K562 (cell line): ENCODE measurements at regions not wholly inside any gene's neighbourhood (a gene's known extent, or its start where the extent isn't known, plus 50 kb on each side); places are given as distances from the start of the nearest gene placed in this dataset.

Experiments used
- ATAC-seq: fragments of 200-7000 bp; cut with Tn5 transposase; 3 replicates; pipeline ENCODE4 v1.9.1; 2020; ENCODE audit warnings: moderate library complexity
- BruUV-seq: library from RNA; stranded (reverse); fragments of 400-500 nt; replicated peaks from 2 replicates; lab custom pipeline; 2021; lab: Mats Ljungman, UMichigan
- CTCF ChIA-PET: fragments of 300-600 bp; formaldehyde crosslinking; extraction: SDS; loops from one replicate; lab custom pipeline; 2021; ENCODE audit warnings: low intra/inter-chr PET ratio; lab: Yijun Ruan, JAX
- POLR2A ChIA-PET: fragments of 300-600, 350-650 bp; sonication (Branson Sonifier 250); formaldehyde crosslinking; extraction: SDS; loops from one replicate; lab custom pipeline; 2021; ENCODE audit warnings: antibody characterized with exemption, inconsistent platforms; lab: Yijun Ruan, JAX
- DNase-seq, 4 experiments: peaks; one replicate each; pipeline versions ENCODE4 v3.0.0 to v3.0.0-alpha.2; 2011 to 2018; ENCODE audit warnings: low spot score in 3 of 4, mixed read lengths in 3 of 4; ENCODE audit errors: extremely low read depth in 1 of 4
- FAIRE-seq: peaks from 2 replicates; lab custom pipeline; 2011; peaks lifted over from hg19 to GRCh38; lab: Jason Lieb, UNC
- H2AFZ ChIP-seq: 2 replicates; pipeline ENCODE4 v1.6.0; 2011; ENCODE audit warnings: low read depth, low read length, control low read depth, inconsistent platforms
- H3K27ac ChIP-seq: fragments of 200-600 bp; 3 replicates; pipeline ENCODE4 v1.8.0; 2011; ENCODE audit warnings: low read depth, mild to moderate bottlenecking, control low read depth, inconsistent platforms, low read length, moderate library complexity, mixed read lengths; ENCODE audit errors: extremely low read depth
- H3K27me3 ChIP-seq, 2 experiments: fragments of 300-600 bp in 1 of 2; 2 replicates in 1 of 2; 3 replicates in 1 of 2; pipeline versions ENCODE4 v1.6.0 to v1.8.0; 2011; ENCODE audit warnings: inconsistent platforms in 2 of 2, low read length in 2 of 2, mild to moderate bottlenecking in 1 of 2, mixed read lengths in 1 of 2, moderate library complexity in 1 of 2; ENCODE audit not compliant: control insufficient read depth in 2 of 2, insufficient read depth in 2 of 2
- H3K36me3 ChIP-seq: fragments of 300-600 bp; 3 replicates; pipeline ENCODE4 v1.8.0; 2011; ENCODE audit warnings: mild to moderate bottlenecking, low read length, inconsistent platforms; ENCODE audit not compliant: control insufficient read depth, insufficient read depth
- H3K4me1 ChIP-seq, 2 experiments: fragments of 200-600 bp in 1 of 2; replicated peaks in 1 of 2; 2 replicates in 1 of 2; 3 replicates in 1 of 2; pipeline versions ENCODE4 v1.5.1 to v1.8.0; 2011; ENCODE audit warnings: inconsistent platforms in 2 of 2, low read length in 2 of 2, mild to moderate bottlenecking in 1 of 2, mixed read lengths in 1 of 2, moderate library complexity in 1 of 2; ENCODE audit not compliant: control insufficient read depth in 2 of 2, insufficient read depth in 2 of 2
- H3K4me2 ChIP-seq: 2 replicates; pipeline ENCODE4 v1.6.1; 2011; ENCODE audit warnings: low read length, control low read depth, inconsistent platforms, mixed read lengths; ENCODE audit not compliant: insufficient read depth
- H3K4me3 ChIP-seq: fragments of 200-600 bp; sonication (generic), shearing (Covaris generic); 2 replicates; pipeline ENCODE4 v1.5.1; 2016; ENCODE audit warnings: control low read depth, inconsistent platforms
- H3K79me2 ChIP-seq: fragments of 200-600 bp; 3 replicates; pipeline ENCODE4 v1.8.0; 2011; ENCODE audit warnings: low read length, inconsistent platforms; ENCODE audit not compliant: control insufficient read depth, insufficient read depth
- H3K9ac ChIP-seq, 2 experiments: 2 replicates each; pipeline versions ENCODE4 v1.6.0 to v1.6.1; 2011; ENCODE audit warnings: low read depth in 2 of 2, low read length in 2 of 2, control low read depth in 1 of 2, inconsistent platforms in 1 of 2, mild to moderate bottlenecking in 1 of 2, mixed read lengths in 1 of 2; ENCODE audit not compliant: insufficient read depth in 1 of 2
- H3K9me1 ChIP-seq: one replicate; pipeline ENCODE4 v1.6.0; 2011; ENCODE audit warnings: inconsistent platforms, mild to moderate bottlenecking, low read length, moderate library complexity; ENCODE audit not compliant: control insufficient read depth, insufficient read depth
- H3K9me3 ChIP-seq: replicated peaks from 2 replicates; pipeline ENCODE4 v1.5.1; 2011; ENCODE audit warnings: low read depth, low read length, inconsistent platforms; ENCODE audit not compliant: control insufficient read depth, insufficient read depth
- H4K20me1 ChIP-seq: replicated peaks from 2 replicates; pipeline ENCODE4 v1.6.1; 2011; ENCODE audit warnings: low read length, inconsistent platforms, mixed read lengths; ENCODE audit not compliant: control insufficient read depth, insufficient read depth
- ETS2 ChIP-seq: IDR thresholded peaks from 2 replicates; pipeline ENCODE4 v1.6.1; 2016; ENCODE audit warnings: borderline replicate concordance, missing genetic modification characterization, mild to moderate bottlenecking, moderate library complexity, missing compliant biosample characterization; ENCODE audit not compliant: poor library complexity, severe bottlenecking
- TRIM24 ChIP-seq, 2 experiments: fragments of 450-650 bp; IDR thresholded peaks; 2 replicates each; pipeline ENCODE4 v1.6.1; 2016
- WGBS: fragments of 100-300 bp; shearing (Covaris generic); methylation state at CpG from one replicate; pipeline ENCODE4 v1.1.6; 2016; ENCODE audit warnings: low coverage, mixed read lengths; ENCODE audit not compliant: insufficient coverage; ENCODE audit errors: missing lambda C conversion rate; 5-methylcytosine and 5-hydroxymethylcytosine counted together
- in situ Hi-C: fragments of 300-500 bp; cut with MboI; formaldehyde crosslinking; loops from 4 replicates; pipeline ENCODE4 v1.15.0; 2018; ENCODE audit warnings: inconsistent platforms, mixed read lengths
- intact Hi-C: fragments of 100-400 bp; cut with micrococcal nuclease; formaldehyde crosslinking; loops from 2 replicates; pipeline ENCODE4 v1.14.2; 2022
- TF ChIP-seq, protein P1 (sequence below): fragments of 450-650 bp; IDR thresholded peaks from 2 replicates; pipeline ENCODE4 v1.7.1; 2018; ENCODE audit warnings: mild to moderate bottlenecking, low read depth; ENCODE audit not compliant: partially characterized antibody
- TF ChIP-seq, protein P2 (sequence below): fragments of 250-450 bp; sonication (Bioruptor Pico); IDR thresholded peaks from 2 replicates; pipeline ENCODE4 v1.5.0; 2020; ENCODE audit warnings: mild to moderate bottlenecking, borderline replicate concordance
- TF ChIP-seq, protein P3 (sequence below): fragments of 450-650 bp; IDR thresholded peaks from 2 replicates; pipeline ENCODE4 v1.6.1; 2018; ENCODE audit warnings: mild to moderate bottlenecking, low read depth; ENCODE audit not compliant: partially characterized antibody
- TF ChIP-seq, protein P4 (sequence below): sonication (generic); formaldehyde crosslinking; IDR thresholded peaks from 2 replicates; pipeline ENCODE4 v1.5.0; 2020; ENCODE audit warnings: missing genetic modification reagents
- TF ChIP-seq, protein P5 (sequence below): sonication (generic); formaldehyde crosslinking; IDR thresholded peaks from 2 replicates; pipeline ENCODE4 v1.8.1; 2023; ENCODE audit warnings: mild to moderate bottlenecking, missing genetic modification reagents

DNA sequence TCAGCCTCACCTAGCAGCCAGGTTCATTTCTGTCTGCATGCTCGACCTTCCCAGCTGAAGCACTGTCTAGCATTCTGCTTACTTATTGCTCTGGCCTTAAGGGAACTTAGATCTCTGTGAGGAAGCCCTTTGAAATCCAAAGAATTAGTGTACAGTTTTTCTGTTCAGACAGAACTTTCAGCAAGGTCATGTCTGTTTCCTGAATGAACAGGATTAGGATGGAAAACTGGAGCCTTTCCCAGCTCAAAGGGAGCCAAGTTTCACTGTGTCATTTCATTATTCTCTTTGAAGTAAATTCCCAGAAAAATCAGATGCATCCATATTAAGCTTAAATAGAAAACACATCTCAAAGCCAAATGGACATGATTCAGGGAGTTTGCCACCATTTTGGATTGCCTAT lies 457.3 kb upstream of the KCNMB2 start (continued):
- TF ChIP-seq, protein P1, sequence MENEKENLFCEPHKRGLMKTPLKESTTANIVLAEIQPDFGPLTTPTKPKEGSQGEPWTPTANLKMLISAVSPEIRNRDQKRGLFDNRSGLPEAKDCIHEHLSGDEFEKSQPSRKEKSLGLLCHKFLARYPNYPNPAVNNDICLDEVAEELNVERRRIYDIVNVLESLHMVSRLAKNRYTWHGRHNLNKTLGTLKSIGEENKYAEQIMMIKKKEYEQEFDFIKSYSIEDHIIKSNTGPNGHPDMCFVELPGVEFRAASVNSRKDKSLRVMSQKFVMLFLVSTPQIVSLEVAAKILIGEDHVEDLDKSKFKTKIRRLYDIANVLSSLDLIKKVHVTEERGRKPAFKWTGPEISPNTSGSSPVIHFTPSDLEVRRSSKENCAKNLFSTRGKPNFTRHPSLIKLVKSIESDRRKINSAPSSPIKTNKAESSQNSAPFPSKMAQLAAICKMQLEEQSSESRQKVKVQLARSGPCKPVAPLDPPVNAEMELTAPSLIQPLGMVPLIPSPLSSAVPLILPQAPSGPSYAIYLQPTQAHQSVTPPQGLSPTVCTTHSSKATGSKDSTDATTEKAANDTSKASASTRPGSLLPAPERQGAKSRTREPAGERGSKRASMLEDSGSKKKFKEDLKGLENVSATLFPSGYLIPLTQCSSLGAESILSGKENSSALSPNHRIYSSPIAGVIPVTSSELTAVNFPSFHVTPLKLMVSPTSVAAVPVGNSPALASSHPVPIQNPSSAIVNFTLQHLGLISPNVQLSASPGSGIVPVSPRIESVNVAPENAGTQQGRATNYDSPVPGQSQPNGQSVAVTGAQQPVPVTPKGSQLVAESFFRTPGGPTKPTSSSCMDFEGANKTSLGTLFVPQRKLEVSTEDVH = no peak

DNA sequence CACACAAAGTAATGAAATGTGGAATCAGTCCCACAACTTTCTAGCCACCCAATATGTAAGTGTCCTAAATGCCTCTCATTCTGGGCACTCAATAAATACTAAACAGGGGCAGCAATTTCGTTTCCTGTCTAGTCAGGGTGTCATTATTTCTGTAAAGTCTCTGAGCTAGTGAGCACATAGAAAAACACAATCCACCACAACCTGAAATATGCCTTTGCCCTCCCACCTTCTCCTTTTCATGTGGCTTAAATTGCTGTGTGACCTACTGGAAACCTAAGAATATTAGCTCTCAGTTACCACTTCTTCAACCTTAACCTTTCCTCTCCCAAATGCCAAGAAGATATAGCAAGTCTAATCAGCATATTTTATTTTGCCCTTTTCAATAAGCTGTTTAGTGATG lies 456.3 kb upstream of the KCNMB2 start:
- Histone ChIP-seq H3K79me2 (no peaks in the 10 kb centered on the region), H3K27me3 (no peaks in the 10 kb centered on the region), H3K4me2 (no peak overlapping the region), H3K9ac (no peak overlapping the region), H3K36me3 (no peaks in the 10 kb centered on the region), H3K4me1 (peaks cover 0 to 3% of the 10 kb centered on the region in 2 experiments; a peak in 2 of 5 replicates), H2AFZ (no peak overlapping the region), H3K27ac (no peak overlapping the region), H4K20me1 (no peaks in the 10 kb centered on the region), H3K9me1 (no peaks in the 10 kb centered on the region), H3K4me3 (no peak overlapping the region), H3K9me3 (no peaks in the 10 kb centered on the region)
- in situ Hi-C loops (no loop called here), intact Hi-C loops (loop anchor here (10.0 kb wide), 1 partner anchor 245 kb away; no protein-coding TSS in a partner anchor)
- ATAC-seq (no peak), FAIRE-seq (no peak), DNase-seq (no peak)
- no TSS peak for BruUV-seq
- POLR2A ChIA-PET = no interaction called here
- WGBS = 0% methylated on average over 1 of the region's 1 CpG
- CTCF ChIA-PET = no interaction called here
- TF ChIP-seq, protein P2, sequence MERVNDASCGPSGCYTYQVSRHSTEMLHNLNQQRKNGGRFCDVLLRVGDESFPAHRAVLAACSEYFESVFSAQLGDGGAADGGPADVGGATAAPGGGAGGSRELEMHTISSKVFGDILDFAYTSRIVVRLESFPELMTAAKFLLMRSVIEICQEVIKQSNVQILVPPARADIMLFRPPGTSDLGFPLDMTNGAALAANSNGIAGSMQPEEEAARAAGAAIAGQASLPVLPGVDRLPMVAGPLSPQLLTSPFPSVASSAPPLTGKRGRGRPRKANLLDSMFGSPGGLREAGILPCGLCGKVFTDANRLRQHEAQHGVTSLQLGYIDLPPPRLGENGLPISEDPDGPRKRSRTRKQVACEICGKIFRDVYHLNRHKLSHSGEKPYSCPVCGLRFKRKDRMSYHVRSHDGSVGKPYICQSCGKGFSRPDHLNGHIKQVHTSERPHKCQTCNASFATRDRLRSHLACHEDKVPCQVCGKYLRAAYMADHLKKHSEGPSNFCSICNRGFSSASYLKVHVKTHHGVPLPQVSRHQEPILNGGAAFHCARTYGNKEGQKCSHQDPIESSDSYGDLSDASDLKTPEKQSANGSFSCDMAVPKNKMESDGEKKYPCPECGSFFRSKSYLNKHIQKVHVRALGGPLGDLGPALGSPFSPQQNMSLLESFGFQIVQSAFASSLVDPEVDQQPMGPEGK (CRISPR knock-in tag) = no peak
- TF ChIP-seq, protein P3, sequence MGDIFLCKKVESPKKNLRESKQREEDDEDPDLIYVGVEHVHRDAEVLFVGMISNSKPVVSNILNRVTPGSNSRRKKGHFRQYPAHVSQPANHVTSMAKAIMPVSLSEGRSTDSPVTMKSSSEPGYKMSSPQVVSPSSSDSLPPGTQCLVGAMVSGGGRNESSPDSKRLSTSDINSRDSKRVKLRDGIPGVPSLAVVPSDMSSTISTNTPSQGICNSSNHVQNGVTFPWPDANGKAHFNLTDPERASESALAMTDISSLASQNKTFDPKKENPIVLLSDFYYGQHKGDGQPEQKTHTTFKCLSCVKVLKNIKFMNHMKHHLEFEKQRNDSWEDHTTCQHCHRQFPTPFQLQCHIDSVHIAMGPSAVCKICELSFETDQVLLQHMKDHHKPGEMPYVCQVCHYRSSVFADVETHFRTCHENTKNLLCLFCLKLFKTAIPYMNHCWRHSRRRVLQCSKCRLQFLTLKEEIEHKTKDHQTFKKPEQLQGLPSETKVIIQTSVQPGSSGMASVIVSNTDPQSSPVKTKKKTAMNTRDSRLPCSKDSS = no peak
- TF ChIP-seq, protein P4, sequence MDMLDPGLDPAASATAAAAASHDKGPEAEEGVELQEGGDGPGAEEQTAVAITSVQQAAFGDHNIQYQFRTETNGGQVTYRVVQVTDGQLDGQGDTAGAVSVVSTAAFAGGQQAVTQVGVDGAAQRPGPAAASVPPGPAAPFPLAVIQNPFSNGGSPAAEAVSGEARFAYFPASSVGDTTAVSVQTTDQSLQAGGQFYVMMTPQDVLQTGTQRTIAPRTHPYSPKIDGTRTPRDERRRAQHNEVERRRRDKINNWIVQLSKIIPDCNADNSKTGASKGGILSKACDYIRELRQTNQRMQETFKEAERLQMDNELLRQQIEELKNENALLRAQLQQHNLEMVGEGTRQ (CRISPR knock-in tag) = no peak
- TF ChIP-seq ETS2 (tag) (no peak), TRIM24 (IDR thresholded peaks at IDR 0.05) (no peak)
- TF ChIP-seq, protein P5, sequence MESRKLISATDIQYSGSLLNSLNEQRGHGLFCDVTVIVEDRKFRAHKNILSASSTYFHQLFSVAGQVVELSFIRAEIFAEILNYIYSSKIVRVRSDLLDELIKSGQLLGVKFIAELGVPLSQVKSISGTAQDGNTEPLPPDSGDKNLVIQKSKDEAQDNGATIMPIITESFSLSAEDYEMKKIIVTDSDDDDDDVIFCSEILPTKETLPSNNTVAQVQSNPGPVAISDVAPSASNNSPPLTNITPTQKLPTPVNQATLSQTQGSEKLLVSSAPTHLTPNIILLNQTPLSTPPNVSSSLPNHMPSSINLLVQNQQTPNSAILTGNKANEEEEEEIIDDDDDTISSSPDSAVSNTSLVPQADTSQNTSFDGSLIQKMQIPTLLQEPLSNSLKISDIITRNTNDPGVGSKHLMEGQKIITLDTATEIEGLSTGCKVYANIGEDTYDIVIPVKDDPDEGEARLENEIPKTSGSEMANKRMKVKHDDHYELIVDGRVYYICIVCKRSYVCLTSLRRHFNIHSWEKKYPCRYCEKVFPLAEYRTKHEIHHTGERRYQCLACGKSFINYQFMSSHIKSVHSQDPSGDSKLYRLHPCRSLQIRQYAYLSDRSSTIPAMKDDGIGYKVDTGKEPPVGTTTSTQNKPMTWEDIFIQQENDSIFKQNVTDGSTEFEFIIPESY (CRISPR knock-in tag) = no peak
